Glutamatergic neuron (in vitro differentiated cells): ENCODE measurements at regions not wholly inside any gene's neighbourhood (a gene's known extent, or its start where the extent isn't known, plus 50 kb on each side); places are given as distances from the start of the nearest gene placed in this dataset.

Experiments used
- DNase-seq: peaks from one replicate; pipeline ENCODE4 v3.0.0; 2022
- H3K27ac Mint-ChIP-seq: one replicate; pipeline ENCODE4 v1.8.0; 2020; ENCODE audit warnings: mild to moderate bottlenecking, mixed read lengths, inconsistent platforms; ENCODE audit not compliant: unreplicated experiment
- H3K27me3 Mint-ChIP-seq: one replicate; pipeline ENCODE4 v1.8.0; 2020; ENCODE audit warnings: mild to moderate bottlenecking, moderate library complexity, mixed read lengths, inconsistent platforms; ENCODE audit not compliant: unreplicated experiment
- H3K36me3 Mint-ChIP-seq: one replicate; pipeline ENCODE4 v1.8.0; 2020; ENCODE audit warnings: mild to moderate bottlenecking, mixed read lengths, inconsistent platforms; ENCODE audit not compliant: unreplicated experiment
- H3K4me1 Mint-ChIP-seq: one replicate; pipeline ENCODE4 v1.8.0; 2020; ENCODE audit warnings: mild to moderate bottlenecking, low read depth, mixed read lengths, inconsistent platforms; ENCODE audit not compliant: unreplicated experiment
- H3K4me3 Mint-ChIP-seq: one replicate; pipeline ENCODE4 v1.8.0; 2020; ENCODE audit warnings: mild to moderate bottlenecking, mixed read lengths, inconsistent platforms; ENCODE audit not compliant: unreplicated experiment
- H3K9me3 Mint-ChIP-seq: one replicate; pipeline ENCODE4 v1.8.0; 2020; ENCODE audit warnings: mild to moderate bottlenecking, moderate library complexity, mixed read lengths, inconsistent platforms; ENCODE audit not compliant: unreplicated experiment
- TF ChIP-seq, protein P1 (sequence below): fragments of 200-600 bp; sonication (generic); IDR thresholded peaks from one replicate; pipeline ENCODE4 v1.5.0; 2021; ENCODE audit not compliant: partially characterized antibody, unreplicated experiment

DNA sequence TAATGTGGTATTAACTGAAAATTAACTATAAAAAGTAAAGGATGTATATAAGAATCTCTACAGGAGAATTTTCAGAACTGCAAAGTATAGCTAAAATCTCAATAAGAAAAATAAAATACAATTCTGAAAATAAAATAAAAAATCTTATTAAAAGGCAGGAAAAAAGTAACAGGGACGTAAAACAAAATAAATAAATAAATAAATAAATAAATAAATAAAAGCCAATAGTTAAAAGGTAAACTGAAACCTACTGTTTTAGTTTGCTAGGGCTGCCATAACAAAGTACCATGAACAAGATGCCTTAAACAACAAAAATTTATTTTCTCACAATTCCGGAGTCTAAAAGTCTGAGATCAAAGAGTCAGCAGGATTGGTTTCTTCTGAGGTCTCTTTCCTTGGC, 140.6 kb downstream of the SPANXA1 start:
- Mint-ChIP-seq H3K27ac (no peak overlapping the region), H3K4me3 (no peak overlapping the region), H3K4me1 (no peaks in the 10 kb centered on the region), H3K9me3 (no peaks in the 10 kb centered on the region), H3K36me3 (no peaks in the 10 kb centered on the region), H3K27me3 (no peaks in the 10 kb centered on the region)
- no peak for DNase-seq
- TF ChIP-seq, protein P1, sequence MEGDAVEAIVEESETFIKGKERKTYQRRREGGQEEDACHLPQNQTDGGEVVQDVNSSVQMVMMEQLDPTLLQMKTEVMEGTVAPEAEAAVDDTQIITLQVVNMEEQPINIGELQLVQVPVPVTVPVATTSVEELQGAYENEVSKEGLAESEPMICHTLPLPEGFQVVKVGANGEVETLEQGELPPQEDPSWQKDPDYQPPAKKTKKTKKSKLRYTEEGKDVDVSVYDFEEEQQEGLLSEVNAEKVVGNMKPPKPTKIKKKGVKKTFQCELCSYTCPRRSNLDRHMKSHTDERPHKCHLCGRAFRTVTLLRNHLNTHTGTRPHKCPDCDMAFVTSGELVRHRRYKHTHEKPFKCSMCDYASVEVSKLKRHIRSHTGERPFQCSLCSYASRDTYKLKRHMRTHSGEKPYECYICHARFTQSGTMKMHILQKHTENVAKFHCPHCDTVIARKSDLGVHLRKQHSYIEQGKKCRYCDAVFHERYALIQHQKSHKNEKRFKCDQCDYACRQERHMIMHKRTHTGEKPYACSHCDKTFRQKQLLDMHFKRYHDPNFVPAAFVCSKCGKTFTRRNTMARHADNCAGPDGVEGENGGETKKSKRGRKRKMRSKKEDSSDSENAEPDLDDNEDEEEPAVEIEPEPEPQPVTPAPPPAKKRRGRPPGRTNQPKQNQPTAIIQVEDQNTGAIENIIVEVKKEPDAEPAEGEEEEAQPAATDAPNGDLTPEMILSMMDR, result no peak

DNA sequence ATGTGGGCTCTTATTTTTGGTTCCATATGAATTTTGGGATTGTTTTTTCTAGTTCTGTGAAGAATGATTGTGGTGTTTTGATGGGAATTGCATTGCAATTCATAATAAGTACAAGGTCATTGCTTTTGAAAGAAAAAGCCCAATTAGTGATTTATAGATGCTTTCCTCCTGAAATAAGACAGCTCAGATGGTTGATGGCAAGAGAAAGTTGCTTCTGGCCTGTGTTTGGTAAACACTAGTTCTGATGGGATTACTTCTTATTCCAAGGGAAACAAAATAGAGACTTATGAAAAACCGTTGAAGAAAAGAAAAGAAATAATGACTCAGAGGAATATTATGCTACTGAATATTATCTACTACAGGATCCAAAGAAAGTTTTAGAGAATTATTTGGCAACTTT, 144.9 kb downstream of the SPANXA1 start:
- TF ChIP-seq, protein P1, result no peak
- no peak for DNase-seq
- H3K4me3 Mint-ChIP-seq, result no peak overlapping the region

DNA sequence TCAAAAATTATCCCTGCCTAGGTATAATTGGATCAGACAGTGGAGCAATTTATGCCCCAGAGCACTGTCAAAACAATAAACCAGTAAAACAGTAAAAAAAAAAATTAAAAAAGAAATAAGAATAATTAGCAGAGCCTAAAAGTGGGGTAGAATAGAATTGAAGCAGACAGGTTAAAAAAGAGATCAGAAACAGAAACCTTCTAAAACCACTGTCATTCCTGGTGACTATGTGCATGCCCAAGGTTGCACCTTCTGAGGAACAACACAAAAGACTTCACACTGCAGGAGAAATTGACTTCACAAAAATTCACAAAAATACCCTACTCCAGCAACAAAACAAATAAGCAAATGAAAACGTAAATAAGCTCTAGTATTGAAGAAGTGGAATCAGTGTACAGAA, 168.6 kb downstream of the SPANXA1 start:
- no peak overlapping the region for H3K27ac Mint-ChIP-seq
- H3K36me3 Mint-ChIP-seq, result no peaks in the 10 kb centered on the region
- H3K9me3 Mint-ChIP-seq, result no peaks in the 10 kb centered on the region
- H3K4me1 Mint-ChIP-seq, result no peaks in the 10 kb centered on the region
- TF ChIP-seq, protein P1, result no peak
- DNase-seq, result no peak
- H3K4me3 Mint-ChIP-seq, result no peak overlapping the region
- no peaks in the 10 kb centered on the region for H3K27me3 Mint-ChIP-seq

More for the DNA sequence above, 144.9 kb downstream of the SPANXA1 start:
- Mint-ChIP-seq H3K4me1 (no peaks in the 10 kb centered on the region), H3K9me3 (no peaks in the 10 kb centered on the region), H3K27me3 (peaks cover 2% of the 10 kb centered on the region), H3K27ac (no peak overlapping the region), H3K36me3 (no peaks in the 10 kb centered on the region)

DNA sequence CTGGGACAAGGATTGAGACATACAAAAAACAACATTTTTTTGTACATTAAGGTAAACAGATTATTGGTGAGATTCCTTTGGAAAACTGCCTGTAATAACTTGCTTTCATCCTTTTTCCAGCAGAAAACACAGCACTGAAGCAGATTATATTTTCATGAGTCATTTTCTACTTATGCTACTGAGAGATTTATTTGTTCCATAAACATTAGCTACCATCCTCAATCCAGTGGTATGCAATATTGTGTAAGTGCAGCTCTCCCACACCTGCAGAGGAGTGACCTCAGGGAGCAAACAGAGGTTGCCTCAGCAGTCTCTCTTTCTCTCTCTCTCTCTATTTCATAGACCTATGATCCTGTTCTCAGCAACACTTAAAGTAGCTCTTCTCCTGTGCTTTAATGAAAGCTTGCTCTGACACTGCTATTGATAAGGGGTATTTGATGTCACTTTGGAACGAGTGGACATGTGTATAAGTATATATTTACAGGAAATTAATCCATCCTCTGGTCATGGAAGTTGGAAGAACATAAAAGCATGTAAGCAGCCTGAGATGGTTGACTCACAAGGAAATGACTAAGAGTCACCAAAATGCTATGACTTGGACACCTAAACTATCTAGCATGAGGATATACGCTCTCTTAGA, 163.7 kb upstream of the SPANXC start:
- no peak overlapping the region for H3K4me3 Mint-ChIP-seq
- no peaks in the 10 kb centered on the region for H3K36me3 Mint-ChIP-seq
- no peak for DNase-seq
- no peaks in the 10 kb centered on the region for H3K27me3 Mint-ChIP-seq
- H3K9me3 Mint-ChIP-seq, result no peaks in the 10 kb centered on the region
- H3K4me1 Mint-ChIP-seq, result no peaks in the 10 kb centered on the region
- TF ChIP-seq, protein P1, result no peak
- no peak overlapping the region for H3K27ac Mint-ChIP-seq

DNA sequence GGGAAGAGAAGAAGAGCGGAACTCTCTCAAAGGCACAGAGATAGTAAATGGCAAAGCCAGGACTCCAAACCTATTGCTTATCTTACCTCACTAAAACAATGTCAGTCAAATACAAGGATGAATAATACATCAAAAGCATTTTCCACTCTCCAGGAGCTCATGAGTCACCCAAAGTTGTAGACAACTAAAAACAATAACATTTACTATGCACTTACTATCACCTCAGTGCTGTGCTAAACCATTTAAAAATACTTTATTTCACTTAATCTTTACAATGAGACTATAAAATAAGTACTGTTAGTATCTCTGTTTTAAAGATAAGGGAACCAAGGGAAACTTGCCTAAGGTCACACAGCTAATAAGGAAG, 163.2 kb upstream of the SPANXC start:
- Mint-ChIP-seq H3K27me3 (no peaks in the 10 kb centered on the region), H3K9me3 (no peaks in the 10 kb centered on the region), H3K36me3 (no peaks in the 10 kb centered on the region), H3K27ac (no peak overlapping the region), H3K4me1 (no peaks in the 10 kb centered on the region), H3K4me3 (no peak overlapping the region)
- TF ChIP-seq, protein P1, result no peak
- no peak for DNase-seq
